SHP77 treated with DMSO at 0.1 percent for 48 hours (cell line): ENCODE measurements at regions not wholly inside any gene's neighbourhood (a gene's known extent, or its start where the extent isn't known, plus 50 kb on each side); places are given as distances from the start of the nearest gene placed in this dataset.
"Not testable (repeated sequence)": the region's sequence is repeated elsewhere in the genome, so short reads cannot be mapped to it uniquely, and the experiment has no call there.

Source experiments
- DNase-seq: peaks from one replicate; lab custom pipeline; 2025; lab: John Stamatoyannopoulos, UW

DNA sequence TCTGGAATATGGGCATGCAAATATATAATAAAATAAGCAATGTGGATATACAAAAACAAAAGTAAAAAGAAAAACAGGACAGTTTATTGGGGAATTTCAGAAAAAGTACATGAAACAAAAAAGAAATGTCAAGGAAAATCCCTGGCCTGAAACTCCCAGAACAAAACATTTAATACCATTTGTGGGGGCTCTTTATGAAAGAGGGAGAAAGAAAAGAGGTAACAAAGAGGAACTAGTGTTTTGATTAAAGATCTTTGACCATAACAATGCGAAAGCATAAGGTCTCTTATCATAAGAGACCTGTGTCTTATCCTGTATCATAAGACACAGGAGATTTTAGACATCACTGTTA lies 88.6 kb upstream of the ARID1B start:
- no peak for DNase-seq

DNA sequence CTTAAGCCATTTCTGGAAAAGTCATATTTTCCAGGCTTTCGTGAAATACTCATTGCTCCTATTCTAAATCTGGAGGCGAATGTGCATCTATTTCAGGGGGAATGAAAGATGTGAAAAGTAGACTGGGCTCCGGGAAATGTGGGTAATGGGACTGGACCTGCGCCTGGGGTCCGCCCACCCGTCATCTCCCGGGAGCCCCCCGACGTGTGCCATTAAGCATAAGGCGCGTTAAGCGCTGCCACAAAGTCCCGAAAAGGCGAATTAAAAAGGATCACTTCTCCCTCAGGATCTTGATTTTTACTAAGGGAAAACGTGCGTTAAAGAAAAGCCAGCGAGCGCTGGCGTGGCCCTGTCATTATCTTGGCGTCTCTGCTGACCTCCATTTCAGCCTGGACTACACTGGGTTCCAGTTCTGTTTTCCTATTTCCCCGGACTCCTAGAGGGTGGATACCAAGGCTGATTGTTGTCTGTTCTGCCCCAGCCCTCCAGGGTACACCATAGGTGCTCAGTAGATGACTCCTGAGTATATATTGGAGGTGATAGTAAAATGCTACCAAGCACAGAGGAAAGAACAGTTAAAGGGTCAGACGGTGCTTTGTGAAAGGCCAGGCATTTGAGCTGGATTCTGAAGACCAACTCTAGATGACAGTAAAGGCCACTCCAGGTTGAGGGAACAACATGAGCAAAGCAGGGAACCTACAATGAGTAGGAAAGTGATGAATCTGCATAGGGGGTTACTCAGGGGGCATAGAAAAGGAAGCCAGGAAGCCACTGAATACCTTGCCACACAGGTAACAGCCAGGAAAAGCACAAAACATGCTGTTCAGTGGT lies 89.2 kb upstream of the ARID1B start:
- no peak for DNase-seq

DNA sequence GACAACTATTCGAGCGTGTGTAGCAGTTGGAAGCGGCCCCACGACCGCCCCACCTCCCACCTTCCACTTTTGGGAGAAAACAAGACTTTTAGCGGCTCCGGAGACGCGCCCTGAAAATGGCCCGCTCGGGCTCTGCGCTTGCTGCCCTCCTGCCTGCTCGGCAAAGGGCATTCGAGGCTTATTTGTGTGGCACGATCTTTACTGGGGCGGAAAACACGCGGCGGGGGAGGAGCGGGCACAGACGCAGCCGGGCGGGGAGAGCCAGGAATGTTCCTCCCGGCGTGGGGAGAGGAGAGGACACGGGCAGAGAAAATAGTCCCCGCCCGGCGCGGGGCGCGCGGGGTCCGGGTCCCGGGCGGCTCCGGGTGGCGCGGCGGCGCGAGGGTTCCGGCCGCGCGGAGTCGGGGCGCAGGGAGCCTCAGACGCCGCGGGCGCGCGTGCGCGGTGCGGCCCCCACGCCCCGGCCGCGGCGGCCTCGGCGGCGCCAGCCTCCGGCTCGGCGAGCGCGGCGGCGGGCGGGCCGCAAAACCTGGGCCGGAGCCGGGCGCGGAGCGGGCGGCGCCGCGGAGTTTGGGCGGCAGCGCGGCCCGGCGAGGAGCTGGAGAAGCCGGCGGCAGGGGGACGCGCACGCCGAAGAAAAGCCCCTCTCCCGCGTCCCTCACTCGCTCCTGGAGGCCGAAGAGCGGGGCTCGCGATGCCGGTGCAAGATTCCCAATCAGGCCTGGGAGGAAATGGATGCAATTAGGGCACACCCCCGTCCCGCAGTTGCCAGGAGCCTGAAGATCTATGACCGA lies 90.0 kb upstream of the ARID1B start:
- no peak for DNase-seq

DNA sequence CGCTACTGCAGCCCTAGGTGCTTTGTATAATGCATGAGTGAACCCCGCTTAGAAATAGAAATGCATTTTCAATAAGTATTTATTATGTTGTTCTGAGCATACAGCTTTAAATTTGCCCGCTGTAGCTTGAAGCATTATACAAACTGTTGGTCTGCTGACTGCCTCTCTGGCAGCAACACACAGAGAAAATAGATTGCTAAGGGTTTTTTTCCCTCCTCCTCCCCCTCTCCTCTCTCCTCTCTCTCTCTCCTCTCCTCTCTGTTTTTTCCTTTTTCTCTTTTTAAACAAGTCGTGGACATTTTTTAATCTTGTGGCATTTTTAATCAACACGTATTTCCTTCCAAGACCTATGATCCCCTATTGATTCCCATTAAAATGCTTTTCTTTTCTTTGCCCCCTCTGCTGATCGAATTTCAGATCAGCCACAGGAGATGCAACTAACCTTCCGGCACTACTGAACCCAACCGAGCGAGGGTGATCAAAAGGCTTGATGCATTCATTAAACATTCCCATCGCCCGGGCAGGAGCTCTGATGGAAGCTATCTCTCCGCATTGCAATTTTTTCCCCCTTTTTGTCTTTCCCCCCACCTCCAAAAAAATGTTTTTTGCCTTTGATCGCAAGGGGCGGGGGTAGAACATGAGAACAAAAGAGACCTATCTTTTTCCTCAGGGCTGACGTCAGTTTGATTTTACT lies 90.7 kb upstream of the ARID1B start:
- peak; percentile 38 for DNase-seq

DNA sequence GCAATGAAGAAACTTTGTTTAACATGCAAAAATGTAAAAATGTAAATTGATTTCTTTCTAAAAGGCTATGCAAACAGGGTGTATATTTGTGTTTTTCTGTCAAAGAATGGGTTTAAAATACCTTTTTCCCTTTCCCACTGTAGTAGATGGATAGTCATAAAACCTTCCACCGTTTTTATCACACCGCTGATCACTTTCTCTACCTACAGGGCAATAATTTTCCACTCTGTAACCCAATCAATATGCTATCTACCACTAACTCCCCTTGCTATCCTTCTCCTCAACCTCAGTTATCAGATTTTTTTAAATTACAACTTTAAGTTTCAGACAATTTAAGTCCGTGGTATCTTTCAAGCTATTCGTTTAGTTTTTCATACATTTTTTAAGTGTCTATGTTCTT lies 91.4 kb upstream of the ARID1B start:
- DNase-seq = no peak

DNA sequence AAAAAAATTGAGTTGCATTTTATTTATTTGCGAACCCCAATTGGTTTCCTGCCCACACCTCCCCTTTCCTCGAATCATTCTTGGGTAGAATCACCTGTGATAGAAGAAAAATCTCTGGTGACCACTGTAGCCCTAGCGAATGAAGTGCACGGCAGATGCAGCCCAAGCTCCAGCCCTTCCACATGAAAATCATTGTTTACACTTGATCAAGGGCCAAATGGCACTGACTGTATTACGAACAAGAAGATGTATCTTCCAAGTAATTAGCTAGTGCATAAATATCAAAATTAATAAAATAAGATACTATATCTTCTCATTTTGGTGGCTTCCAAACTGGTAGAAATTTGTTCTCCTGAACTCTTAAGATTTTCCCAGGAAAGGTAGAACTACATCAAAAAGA lies 93.4 kb upstream of the ARID1B start:
- no peak for DNase-seq

DNA sequence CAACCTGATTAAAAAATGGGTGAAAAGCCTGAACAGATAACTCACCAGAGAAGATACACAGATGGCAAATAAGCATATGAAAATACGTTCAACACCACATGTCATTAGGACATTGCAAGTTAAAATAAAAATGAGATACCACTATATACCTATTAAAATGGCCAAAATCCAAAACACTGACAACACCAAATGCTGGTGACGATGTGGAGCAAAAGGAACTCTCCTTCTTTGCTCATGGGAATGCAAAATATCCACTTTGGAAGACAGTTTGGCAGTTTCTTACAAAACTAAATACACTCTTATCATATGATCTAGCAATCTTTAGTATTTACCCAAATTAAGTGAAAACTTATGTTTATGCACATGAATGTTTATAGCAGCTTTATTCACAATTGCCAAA lies 100.5 kb upstream of the ARID1B start:
- no peak for DNase-seq

DNA sequence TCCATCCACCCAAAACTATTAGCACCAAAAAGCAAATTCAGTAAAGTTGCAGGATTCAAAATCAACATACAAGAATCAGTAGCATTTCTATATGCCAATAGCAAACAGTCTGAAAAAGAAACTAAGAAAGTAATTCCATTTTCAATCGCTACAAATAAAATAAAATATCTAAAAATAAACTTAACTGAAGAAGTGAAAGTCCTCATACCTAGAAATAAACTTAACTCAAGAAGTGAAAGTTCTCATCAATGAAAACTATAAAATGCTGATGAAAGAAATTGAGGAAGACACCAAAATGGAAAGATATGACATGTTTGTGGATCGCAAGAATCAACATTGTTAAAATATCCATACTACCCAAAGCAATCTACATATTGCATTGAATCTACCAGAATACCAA lies 103.0 kb upstream of the ARID1B start:
- no peak for DNase-seq

DNA sequence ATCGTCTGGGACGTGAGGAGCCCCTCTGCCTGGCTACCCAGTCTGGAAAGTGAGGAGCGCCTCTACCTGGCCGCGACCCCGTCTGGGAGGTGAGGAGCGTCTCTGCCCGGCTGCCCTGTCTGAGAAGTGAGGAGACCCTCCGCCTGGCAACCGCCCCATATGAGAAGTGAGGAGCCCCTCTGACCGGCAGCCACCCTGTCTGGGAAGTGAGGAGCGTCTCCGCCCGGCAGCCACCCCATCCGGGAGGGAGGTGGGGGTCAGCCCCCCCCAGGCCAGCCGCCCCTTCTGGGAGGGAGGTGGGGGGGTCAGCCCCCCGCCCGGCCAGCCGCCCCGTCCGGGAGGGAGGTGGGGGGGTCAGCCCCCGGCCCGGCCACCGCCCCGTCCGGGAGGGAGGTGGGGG lies 107.1 kb upstream of the ARID1B start:
- not testable (repeated sequence) for DNase-seq

DNA sequence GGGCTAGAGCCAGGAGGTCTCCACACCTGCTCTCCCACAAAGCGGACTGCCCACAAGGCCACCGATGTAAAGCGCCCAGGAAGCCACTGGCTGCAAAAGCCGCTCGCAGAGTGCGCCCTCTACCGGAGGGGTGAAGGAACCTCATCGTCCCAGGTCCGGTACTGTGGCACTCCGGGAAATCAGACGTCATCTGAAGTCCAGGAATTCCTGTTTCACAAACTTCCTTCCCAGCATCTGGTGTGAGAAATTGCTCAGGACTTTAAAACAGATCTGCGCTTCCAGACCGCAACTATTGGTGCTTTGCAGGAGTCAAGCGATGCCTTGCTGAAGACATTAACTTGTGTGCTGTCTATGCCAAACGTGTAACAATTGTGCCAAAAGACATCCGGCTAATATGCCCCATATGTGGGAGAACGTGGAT lies 115.1 kb upstream of the ARID1B start:
- DNase-seq = no peak

DNA sequence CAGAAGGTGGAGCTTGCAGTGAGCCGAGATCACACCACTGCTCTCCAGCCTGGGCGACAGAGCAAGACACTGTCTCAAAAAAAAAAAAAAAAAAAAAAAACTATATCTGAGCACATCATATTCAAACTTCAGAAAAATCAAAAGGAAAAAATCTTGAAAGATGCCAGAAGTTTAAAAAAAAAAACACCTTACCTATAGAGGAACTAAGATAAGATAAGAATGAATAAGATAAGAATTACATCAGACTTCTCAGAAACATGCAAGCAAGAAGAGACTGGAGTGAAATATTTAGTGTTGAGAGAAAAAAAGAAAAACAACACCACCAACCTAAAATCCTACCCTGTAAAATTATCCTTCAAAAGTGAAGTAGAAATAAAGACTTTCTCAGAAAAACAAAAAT lies 116.8 kb upstream of the ARID1B start:
- DNase-seq = no peak

DNA sequence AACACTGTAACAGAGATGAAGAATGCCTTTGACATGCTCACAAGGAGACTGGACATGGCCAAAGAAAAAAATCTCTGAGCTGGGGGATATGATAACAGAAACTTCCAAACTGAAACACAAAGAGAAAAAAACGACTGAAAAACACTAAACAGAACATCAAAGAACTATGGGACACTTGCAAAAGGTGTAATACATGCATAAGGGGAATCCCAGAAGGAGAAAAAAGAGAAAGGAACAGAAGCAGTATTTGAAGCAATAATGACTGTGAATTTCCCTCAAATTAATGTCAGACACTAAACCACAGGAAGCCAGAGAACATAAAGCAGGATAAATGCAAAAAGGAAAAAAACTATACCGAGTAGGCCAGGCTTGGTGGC lies 117.4 kb upstream of the ARID1B start:
- DNase-seq = no peak

DNA sequence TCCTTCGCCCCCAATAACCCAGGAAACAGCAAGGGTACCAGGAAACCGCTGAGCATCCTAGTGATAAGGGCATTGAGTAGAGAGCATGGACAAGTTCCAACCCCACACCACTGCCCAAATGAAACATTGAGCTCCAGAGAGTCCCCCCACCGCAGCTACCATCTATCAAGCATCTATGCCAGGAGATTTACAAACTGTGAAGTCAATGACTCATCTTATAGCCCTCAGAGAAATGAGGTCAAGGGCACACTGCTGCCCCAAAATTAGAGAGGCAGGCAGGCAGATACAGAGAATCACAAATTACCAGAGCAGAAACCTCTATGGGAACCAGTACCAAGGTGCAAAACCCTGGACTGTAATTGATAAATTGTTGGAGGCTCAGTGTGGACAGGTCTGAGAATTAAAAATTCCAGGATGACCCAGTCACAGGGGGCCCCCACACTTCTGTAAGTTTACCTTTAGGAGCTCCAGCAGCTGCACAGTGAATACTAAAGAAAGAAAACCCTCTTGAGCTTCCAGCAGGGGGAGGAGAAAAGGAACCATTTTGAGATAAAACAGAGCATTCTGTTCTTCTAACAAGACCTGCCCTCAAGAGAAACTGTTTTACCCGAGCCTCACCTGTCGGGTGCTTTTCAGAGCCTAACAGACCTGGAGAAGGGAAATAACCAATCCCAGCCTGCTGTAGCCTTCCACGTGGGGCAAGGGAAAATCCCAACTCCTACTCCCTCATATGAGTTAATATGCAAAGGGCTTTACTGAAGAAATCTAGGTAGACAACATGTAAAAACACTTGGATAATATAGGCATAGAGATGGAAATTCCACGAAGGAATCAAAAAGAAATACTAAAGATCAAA lies 118.0 kb upstream of the ARID1B start:
- DNase-seq = no peak

DNA sequence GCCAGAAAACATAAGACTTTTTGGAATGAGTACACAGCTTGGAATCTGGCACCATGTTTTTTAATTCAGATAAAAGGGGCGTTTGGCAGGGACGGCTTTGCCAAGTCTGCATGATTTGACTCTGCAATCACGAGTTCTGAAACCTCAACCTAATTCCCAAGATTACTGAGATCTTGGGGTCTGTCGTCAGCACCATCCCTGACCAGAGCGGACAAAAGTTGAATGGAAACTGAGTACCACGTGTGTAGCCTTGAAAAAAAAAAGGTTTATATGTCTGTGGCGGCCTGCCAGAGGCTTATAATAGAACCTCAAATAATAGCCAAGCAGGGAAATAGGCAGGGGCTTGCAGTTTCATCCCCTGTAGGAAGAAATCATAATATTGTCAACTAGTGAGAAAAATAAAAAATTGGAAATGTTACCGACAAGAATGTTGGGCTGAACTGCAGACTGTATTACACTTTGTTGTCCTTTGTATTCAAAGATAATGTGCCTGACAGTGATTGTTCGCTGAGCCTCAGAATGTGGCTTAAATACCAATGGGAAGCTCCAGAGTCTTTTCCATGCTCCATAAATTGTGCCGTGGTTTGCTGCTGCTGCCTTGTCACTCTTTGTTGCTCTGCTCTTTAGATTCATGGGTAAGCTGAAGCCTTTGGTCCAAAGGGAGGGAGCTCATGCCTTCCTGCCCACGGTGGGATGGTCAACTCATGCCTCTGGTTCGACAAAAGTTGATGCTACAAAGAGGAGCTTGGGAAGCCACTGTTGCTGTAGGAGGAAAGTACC lies 118.8 kb upstream of the ARID1B start:
- no peak for DNase-seq

DNA sequence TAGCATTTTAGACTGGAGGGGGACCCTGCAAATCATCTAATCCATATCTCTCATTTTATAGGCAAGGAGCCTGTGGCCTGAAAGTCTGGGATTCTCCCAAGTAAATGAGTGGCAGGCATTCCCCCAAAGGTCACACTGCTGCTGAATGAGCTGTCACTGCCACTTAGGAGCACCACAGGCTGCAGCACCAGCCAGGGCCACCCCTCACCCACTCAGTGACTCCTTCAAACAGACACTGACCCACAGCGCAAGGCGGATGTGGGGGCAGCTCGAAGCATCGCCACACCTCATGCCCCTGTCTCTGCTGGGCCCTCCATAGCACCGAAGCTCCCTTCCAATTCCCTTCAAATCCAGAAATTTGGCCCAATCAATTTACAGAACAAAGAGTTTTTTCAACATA lies 119.9 kb upstream of the ARID1B start:
- no peak for DNase-seq

DNA sequence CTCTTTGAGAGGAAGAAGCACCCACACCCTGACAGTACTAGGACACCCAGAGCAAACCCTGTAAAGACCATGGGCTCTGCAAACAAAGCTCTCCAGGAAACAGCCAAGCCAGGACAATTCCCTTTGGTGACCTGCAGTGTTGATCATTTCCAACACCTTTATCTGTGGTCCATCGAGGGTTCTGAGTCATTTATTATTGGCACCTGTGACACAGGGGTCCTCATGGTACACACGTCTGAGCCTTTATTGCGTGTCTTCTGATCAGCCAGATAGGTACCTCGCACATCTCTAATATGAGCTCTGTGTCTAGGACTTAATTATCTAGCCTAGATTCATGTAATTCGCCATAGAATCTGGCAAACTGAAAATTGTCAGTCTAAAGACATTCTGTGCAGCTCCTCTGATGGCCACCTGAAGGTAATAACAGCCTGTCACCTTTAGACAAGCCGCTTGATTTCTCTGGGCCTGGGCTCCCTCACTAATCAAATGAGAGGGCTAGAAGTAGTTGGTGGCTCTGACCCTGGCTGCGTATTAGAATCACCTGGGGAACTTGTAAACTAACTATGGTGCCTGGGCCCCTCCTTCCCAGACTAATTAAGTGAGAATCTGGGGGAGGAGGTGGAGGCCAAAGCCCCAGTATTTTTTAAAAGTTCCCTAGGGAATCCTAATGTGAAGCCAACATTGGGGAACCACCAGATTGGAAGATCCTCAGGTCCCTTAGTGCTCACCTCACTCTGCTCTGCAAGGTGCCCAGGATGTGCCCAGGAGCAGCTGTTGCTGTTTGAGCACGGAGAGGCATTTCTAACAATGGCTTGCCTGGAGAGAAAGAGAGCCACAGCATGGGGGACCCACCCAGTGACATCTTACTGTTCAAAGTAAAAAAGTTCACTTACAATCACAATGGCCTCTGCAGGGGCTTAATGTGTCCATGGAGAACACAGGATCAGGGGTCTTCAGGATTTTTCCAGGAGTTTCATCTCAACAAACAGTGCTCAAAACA lies 122.0 kb upstream of the ARID1B start:
- no peak for DNase-seq

DNA sequence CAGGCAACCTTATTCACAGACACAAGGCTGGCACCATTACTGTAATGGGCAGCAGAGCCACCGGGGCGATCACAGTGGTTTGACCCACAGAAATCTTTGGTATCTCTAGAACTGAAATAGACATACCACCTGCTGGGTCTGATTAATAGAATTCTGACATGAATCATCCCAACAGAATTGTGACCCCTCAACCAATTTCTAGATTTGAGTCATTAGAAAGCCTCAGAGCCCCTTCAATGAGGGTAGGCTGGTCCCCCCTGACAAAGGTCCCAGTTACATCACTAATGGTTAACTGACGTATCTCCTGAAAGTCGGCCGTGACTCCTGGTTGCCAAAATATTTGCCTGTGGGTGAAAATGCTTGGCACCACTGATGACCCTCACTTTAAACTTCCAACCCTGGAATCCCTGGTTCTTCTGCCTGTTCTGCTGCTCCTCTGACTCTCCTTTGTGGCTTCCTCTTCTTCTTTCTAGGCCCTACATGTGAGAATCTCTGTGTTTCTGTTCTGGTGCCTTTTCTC lies 124.9 kb upstream of the ARID1B start:
- DNase-seq = no peak

DNA sequence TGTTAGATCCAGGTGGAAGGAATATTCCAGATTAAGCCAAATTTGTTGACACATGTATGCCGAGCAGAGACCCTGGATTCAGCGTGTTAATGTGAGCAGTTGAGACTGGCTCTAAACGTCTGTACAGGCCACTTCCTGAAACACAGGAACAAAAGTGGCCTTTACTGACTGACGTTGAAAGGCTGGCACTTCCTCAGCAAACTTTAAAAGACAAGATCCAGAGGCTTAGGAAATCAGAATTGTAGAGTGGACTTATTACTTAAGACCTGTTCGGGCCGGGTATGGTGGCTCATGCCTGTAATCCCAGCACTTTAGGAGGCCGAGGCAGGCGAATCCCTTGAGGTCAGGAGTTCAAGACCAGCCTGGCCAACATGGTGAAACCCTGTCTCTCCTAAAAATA lies 125.7 kb upstream of the ARID1B start:
- no peak for DNase-seq

DNA sequence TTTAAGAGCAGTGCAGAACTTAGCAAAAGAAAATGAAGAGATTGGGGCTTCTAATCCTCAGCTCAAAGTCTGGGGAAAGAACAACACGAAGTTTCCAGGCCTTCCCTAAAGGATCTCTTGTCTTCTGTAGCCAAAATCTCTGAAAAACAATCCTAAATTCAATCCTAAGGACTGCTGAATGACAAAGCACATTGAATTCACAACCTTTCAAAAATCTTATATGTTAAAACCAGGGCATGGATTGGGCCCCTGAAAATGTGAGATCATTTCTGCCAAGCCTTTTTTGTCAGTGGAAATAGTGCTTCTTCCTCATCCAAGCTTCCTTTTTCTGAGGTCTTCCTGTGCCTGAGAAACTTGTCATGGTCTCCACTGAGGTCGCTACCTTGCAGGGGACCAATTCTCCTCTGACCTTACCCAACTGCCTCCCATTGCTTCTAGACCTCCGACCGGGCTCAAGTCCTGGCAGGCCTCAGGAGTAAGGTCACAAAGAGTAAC lies 126.2 kb upstream of the ARID1B start:
- DNase-seq = no peak

DNA sequence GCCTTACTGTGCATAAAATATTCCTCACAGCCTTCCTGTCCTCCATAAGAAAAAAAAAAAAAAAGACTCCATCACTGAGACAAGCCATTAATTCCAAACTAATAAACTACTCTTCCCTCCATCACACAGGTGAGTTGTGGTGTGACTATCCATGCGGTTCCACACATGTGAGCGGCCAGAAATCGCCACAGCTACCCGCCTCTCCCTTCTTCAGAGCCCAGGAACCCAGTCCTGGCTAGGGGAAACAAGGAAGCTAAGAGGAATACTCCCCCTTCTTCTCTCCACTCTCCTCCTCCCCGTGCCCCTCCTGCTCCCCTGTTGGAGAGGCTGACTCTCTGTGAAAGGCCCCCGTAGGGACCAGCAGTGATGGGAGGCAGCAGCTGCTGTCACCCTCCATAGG lies 128.6 kb upstream of the ARID1B start:
- DNase-seq = no peak
